Heart left ventricle (tissue), 16 donors: ENCODE measurements at regions not wholly inside any gene's neighbourhood (a gene's known extent, or its start where the extent isn't known, plus 50 kb on each side); places are given as distances from the start of the nearest gene placed in this dataset.

Experiments
- ATAC-seq, 4 donors: fragments of 200-7000 bp; cut with Tn5 transposase; one replicate each; pipeline ENCODE4 v1.9.1; 2020 to 2022; ENCODE audit warnings: moderate library complexity in 4 of 4, mild to moderate bottlenecking in 3 of 4, moderate number of reproducible peaks in 1 of 4
- DNase-seq, 5 donors: peaks; one replicate each; pipeline ENCODE4 v3.0.0-alpha.2; 2020
- H3K27ac ChIP-seq, 12 donors: fragments of 200-600 bp; sonication (generic) in 4 of 12; one replicate each; pipeline versions ENCODE4 v1.5.0 to v1.8.0; 2016 to 2022; ENCODE audit warnings: mild to moderate bottlenecking in 2 of 12
- H3K27me3 ChIP-seq, 9 donors: fragments of 200-600 bp; sonication (generic) in 2 of 9; one replicate each; pipeline versions ENCODE4 v1.5.1 to v1.8.0; 2016 to 2022; ENCODE audit warnings: mild to moderate bottlenecking in 3 of 9
- H3K36me3 ChIP-seq, 9 donors: fragments of 200-600 bp; sonication (generic) in 2 of 9; one replicate each; pipeline versions ENCODE4 v1.5.0 to v1.8.0; 2018 to 2022; ENCODE audit warnings: mild to moderate bottlenecking in 2 of 9
- H3K4me1 ChIP-seq, 12 donors: fragments of 200-600 bp; sonication (generic) in 4 of 12; one replicate each; pipeline versions ENCODE4 v1.5.0 to v1.8.0; 2016 to 2022; ENCODE audit warnings: mild to moderate bottlenecking in 3 of 12
- H3K4me3 ChIP-seq, 12 donors: fragments of 200-600 bp; sonication (generic) in 4 of 12; one replicate each; pipeline versions ENCODE4 v1.5.0 to v1.8.0; 2017 to 2022; ENCODE audit warnings: mild to moderate bottlenecking in 9 of 12, moderate library complexity in 4 of 12
- H3K9me3 ChIP-seq, 12 donors: fragments of 200-600 bp; sonication (generic) in 4 of 12; one replicate each; pipeline versions ENCODE4 v1.5.0 to v1.8.0; 2016 to 2022; ENCODE audit warnings: mild to moderate bottlenecking in 1 of 12
- CTCF ChIP-seq, 12 donors: fragments of 200-600 bp; sonication (generic) in 4 of 12; IDR thresholded peaks; one replicate each; pipeline versions ENCODE4 v1.5.0 to v1.8.0; 2018 to 2022; ENCODE audit warnings: antibody characterized with exemption in 12 of 12, mild to moderate bottlenecking in 5 of 12
- POLR2A ChIP-seq, 2 donors: fragments of 450-650 bp; IDR thresholded peaks; one replicate each; pipeline ENCODE4 v1.6.1; 2017; ENCODE audit warnings: antibody characterized with exemption in 2 of 2, mild to moderate bottlenecking in 2 of 2, moderate library complexity in 2 of 2
- WGBS, 4 donors: extraction: QIAGEN DNeasy Blood & Tissue Kit in 2 of 4; methylation state at CpG; one replicate each; pipeline versions ENCODE4 v1.1.5 to v1.1.7; 2013 to 2018; 5-methylcytosine and 5-hydroxymethylcytosine counted together
- intact Hi-C, 10 donors: fragments of 100-400 bp; cut with DNase I; formaldehyde crosslinking; loops; one replicate each; pipeline versions ENCODE4 v1.11.1 to v1.14.2; 2022
- donor health status: ischemic (EF 13 %, LVEDD 7.1; RV severe dilation, severe dysfunction).
- donor health status: healthy with polysubstance abuse.
- donor health status: DM: no; HTN: yes; CAD: no.
- donor health status: DM: no; HTN: no; CAD: no.
- donor health status: ischemic (EF 25% LVEDD 6.9; RV normal size, moderate dysfunction).
- donor health status: ischemic (EF 25% LVEDD 5.7; RV mildly dilated, moderate dysfunction).
- donor health status: healthy.
- donor health status: DM: yes; HTN: yes; CAD: no.
- donor health status: ischemic (EF 35%, LVEDD 5.7; RV mildly dilated, moderate dysfunction).
- donor health status: nonischemic (EF 11% LVEDD 7.7; RV severe dilation, severe dysfunction).
- donor health status: DM: yes; HTN: yes; CAD: no.
- donor health status: PGD.
- donor health status: ischemic (EF 29% LVEDD 5.4; RV normal size, mild dysfunction).
- donor health status: nonischemic (EF 23%, LVEDD 6.1; RV moderate dilation, normal function).

DNA sequence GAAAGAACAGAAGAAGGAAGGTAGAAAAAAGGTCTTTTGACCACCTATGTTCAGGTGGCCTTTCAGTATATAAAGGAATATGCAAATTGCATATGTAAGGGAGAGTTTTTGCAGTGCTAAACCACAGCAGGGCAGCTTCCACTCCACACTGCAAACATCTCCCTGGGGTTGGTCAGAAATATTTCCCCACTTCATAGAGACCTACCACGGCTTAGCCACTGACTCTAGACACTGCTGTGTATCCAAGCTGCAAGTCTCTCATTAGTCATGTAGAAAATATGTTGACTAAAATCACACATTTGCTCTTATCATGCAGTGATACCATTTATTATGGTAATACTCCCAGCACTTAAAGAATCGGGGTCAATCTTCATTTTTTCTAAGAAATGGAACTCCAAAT lies 214.9 kb upstream of the NR2F2 start:
- ATAC-seq: peak in 1 of 4 donors; percentile 45
- TF ChIP-seq CTCF (IDR thresholded peaks at IDR 0.05) (no peak), POLR2A (IDR thresholded peaks at IDR 0.05) (no peak)
- 72 to 85% (median 79%) methylated on average over 2 of the region's 2 CpGs for WGBS, 4 donors
- H3K27me3 ChIP-seq: no peaks in the 10 kb centered on the region
- no peaks in the 10 kb centered on the region for H3K36me3 ChIP-seq
- H3K4me3 ChIP-seq: no peak overlapping the region
- no peak overlapping the region for H3K27ac ChIP-seq
- H3K9me3 ChIP-seq: no peaks in the 10 kb centered on the region
- H3K4me1 ChIP-seq: no peaks in the 10 kb centered on the region
- intact Hi-C loops: no loop called here
- no peak for DNase-seq

DNA sequence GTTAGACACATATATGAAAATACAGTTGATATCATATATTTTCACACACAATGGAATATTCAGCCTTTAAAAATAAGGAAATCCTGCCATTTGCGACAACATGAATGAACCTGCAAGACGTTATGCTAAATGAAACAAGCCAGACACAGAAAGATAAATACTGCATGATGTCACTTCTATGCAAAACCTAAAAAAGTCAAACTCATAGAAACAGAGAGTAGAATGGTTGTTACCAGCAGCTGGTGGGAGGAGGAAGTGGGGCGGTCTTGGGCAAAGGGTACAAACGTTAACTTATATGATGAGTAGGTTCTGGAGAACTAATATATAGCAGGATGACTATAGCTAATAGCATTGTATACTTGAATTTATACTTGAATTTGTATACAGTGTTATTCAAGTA lies 213.2 kb upstream of the NR2F2 start:
- Histone ChIP-seq H3K27me3 (no peaks in the 10 kb centered on the region), H3K4me3 (no peak overlapping the region), H3K27ac (no peak overlapping the region), H3K4me1 (no peaks in the 10 kb centered on the region), H3K9me3 (no peaks in the 10 kb centered on the region), H3K36me3 (no peaks in the 10 kb centered on the region)
- intact Hi-C loops: no loop called here
- DNase-seq (no peak), ATAC-seq (no peak)
- WGBS, 4 donors: 63 to 88% (median 74%) methylated on average over 4 of the region's 4 CpGs
- no peak for TF ChIP-seq CTCF (IDR thresholded peaks at IDR 0.05)
- TF ChIP-seq POLR2A (IDR thresholded peaks at IDR 0.05): no peak

DNA sequence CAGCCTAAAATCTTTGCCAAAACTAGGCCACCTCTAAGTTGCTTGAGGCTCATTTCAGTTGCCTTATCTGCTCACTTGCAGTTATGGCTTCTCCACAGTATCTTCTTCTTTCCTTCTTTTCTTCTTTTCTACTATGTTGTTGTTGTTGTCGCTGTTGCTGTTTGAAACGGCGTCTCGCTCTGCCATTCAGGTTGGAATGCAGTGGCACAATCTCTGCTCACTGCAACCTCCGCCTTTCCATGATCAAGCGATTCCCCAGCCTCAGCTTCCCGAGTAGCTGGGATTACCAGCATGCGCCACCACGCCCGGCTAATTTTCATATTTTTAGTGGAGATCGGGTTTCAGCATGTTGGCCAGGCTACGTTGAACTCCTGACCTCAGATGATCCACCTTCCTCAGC lies 210.8 kb upstream of the NR2F2 start:
- H3K27ac ChIP-seq: no peak overlapping the region
- ATAC-seq (no peak), DNase-seq (no peak)
- no peak overlapping the region for H3K4me3 ChIP-seq
- H3K36me3 ChIP-seq: no peaks in the 10 kb centered on the region
- WGBS, 4 donors: 88 to 97% (median 94%) methylated on average over 12 of the region's 12 CpGs
- TF ChIP-seq CTCF (IDR thresholded peaks at IDR 0.05) (no peak), POLR2A (IDR thresholded peaks at IDR 0.05) (no peak)
- intact Hi-C loops: no loop called here
- H3K27me3 ChIP-seq: no peaks in the 10 kb centered on the region
- H3K9me3 ChIP-seq: no peaks in the 10 kb centered on the region
- no peaks in the 10 kb centered on the region for H3K4me1 ChIP-seq

DNA sequence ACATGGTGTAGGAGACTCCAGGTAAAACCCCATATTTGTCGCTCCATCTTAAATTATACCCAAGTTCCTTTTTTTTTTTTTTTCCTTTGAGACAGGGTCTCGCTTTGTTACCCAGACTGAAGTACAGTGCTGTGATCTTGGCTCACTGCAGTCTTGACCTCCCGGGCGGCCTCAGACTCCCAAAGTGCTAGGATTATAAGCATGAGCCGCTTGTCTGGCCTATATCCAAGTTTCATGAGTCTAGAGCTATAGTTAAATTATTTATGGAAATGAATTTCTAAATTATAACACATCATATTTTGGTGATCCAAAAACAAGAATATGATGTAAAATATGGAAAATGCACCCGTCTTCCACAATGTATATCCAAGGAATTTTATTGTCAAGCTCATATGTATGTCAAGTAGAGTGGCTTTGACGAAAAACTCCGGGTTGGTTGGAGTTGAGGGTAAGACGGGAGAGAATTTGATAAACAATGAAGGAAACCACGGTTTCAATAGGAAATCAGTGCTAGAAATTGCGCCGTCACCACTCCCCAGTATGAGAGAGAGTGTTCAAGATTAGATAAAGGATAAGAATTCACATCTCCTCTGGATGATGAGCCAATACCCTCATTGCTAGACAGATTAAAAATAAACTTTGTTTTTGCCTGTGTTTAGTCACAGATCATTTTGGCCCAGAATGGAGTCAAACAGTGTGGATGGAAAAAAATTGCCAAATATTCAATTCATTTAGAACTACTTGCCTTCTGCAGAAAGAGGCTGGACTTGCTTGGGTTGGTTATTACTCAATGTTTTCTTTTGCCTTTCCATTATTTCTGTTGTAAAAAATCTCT lies 209.2 kb upstream of the NR2F2 start:
- intact Hi-C loops: no loop called here
- Histone ChIP-seq H3K4me1 (no peaks in the 10 kb centered on the region), H3K36me3 (no peaks in the 10 kb centered on the region), H3K4me3 (no peak overlapping the region), H3K27me3 (no peaks in the 10 kb centered on the region), H3K27ac (no peak overlapping the region), H3K9me3 (no peaks in the 10 kb centered on the region)
- DNase-seq (no peak), ATAC-seq (no peak)
- WGBS, 4 donors: 82 to 86% (median 85%) methylated on average over 12 of the region's 12 CpGs
- TF ChIP-seq CTCF (IDR thresholded peaks at IDR 0.05): no peak
- no peak for TF ChIP-seq POLR2A (IDR thresholded peaks at IDR 0.05)
